K562 (cell line): ENCODE measurements at regions not wholly inside any gene's neighbourhood (a gene's known extent, or its start where the extent isn't known, plus 50 kb on each side); places are given as distances from the start of the nearest gene placed in this dataset.

Experiments
- ATAC-seq: fragments of 200-7000 bp; cut with Tn5 transposase; 3 replicates; pipeline ENCODE4 v1.9.1; 2020; ENCODE audit warnings: moderate library complexity
- BruUV-seq: library from RNA; stranded (reverse); fragments of 400-500 nt; replicated peaks from 2 replicates; lab custom pipeline; 2021; lab: Mats Ljungman, UMichigan
- CTCF ChIA-PET: fragments of 300-600 bp; formaldehyde crosslinking; extraction: SDS; loops from one replicate; lab custom pipeline; 2021; ENCODE audit warnings: low intra/inter-chr PET ratio; lab: Yijun Ruan, JAX
- POLR2A ChIA-PET: fragments of 300-600, 350-650 bp; sonication (Branson Sonifier 250); formaldehyde crosslinking; extraction: SDS; loops from one replicate; lab custom pipeline; 2021; ENCODE audit warnings: antibody characterized with exemption, inconsistent platforms; lab: Yijun Ruan, JAX
- DNase-seq, 4 experiments: peaks; one replicate each; pipeline versions ENCODE4 v3.0.0 to v3.0.0-alpha.2; 2011 to 2018; ENCODE audit warnings: low spot score in 3 of 4, mixed read lengths in 3 of 4; ENCODE audit errors: extremely low read depth in 1 of 4
- FAIRE-seq: peaks from 2 replicates; lab custom pipeline; 2011; peaks lifted over from hg19 to GRCh38; lab: Jason Lieb, UNC
- H2AFZ ChIP-seq: 2 replicates; pipeline ENCODE4 v1.6.0; 2011; ENCODE audit warnings: low read depth, low read length, control low read depth, inconsistent platforms
- H3K27ac ChIP-seq: fragments of 200-600 bp; 3 replicates; pipeline ENCODE4 v1.8.0; 2011; ENCODE audit warnings: low read depth, mild to moderate bottlenecking, control low read depth, inconsistent platforms, low read length, moderate library complexity, mixed read lengths; ENCODE audit errors: extremely low read depth
- H3K27me3 ChIP-seq, 2 experiments: fragments of 300-600 bp in 1 of 2; 2 replicates in 1 of 2; 3 replicates in 1 of 2; pipeline versions ENCODE4 v1.6.0 to v1.8.0; 2011; ENCODE audit warnings: inconsistent platforms in 2 of 2, low read length in 2 of 2, mild to moderate bottlenecking in 1 of 2, mixed read lengths in 1 of 2, moderate library complexity in 1 of 2; ENCODE audit not compliant: control insufficient read depth in 2 of 2, insufficient read depth in 2 of 2
- H3K36me3 ChIP-seq: fragments of 300-600 bp; 3 replicates; pipeline ENCODE4 v1.8.0; 2011; ENCODE audit warnings: mild to moderate bottlenecking, low read length, inconsistent platforms; ENCODE audit not compliant: control insufficient read depth, insufficient read depth
- H3K4me1 ChIP-seq, 2 experiments: fragments of 200-600 bp in 1 of 2; replicated peaks in 1 of 2; 2 replicates in 1 of 2; 3 replicates in 1 of 2; pipeline versions ENCODE4 v1.5.1 to v1.8.0; 2011; ENCODE audit warnings: inconsistent platforms in 2 of 2, low read length in 2 of 2, mild to moderate bottlenecking in 1 of 2, mixed read lengths in 1 of 2, moderate library complexity in 1 of 2; ENCODE audit not compliant: control insufficient read depth in 2 of 2, insufficient read depth in 2 of 2
- H3K4me2 ChIP-seq: 2 replicates; pipeline ENCODE4 v1.6.1; 2011; ENCODE audit warnings: low read length, control low read depth, inconsistent platforms, mixed read lengths; ENCODE audit not compliant: insufficient read depth
- H3K4me3 ChIP-seq: fragments of 200-600 bp; sonication (generic), shearing (Covaris generic); 2 replicates; pipeline ENCODE4 v1.5.1; 2016; ENCODE audit warnings: control low read depth, inconsistent platforms
- H3K79me2 ChIP-seq: fragments of 200-600 bp; 3 replicates; pipeline ENCODE4 v1.8.0; 2011; ENCODE audit warnings: low read length, inconsistent platforms; ENCODE audit not compliant: control insufficient read depth, insufficient read depth
- H3K9ac ChIP-seq, 2 experiments: 2 replicates each; pipeline versions ENCODE4 v1.6.0 to v1.6.1; 2011; ENCODE audit warnings: low read depth in 2 of 2, low read length in 2 of 2, control low read depth in 1 of 2, inconsistent platforms in 1 of 2, mild to moderate bottlenecking in 1 of 2, mixed read lengths in 1 of 2; ENCODE audit not compliant: insufficient read depth in 1 of 2
- H3K9me1 ChIP-seq: one replicate; pipeline ENCODE4 v1.6.0; 2011; ENCODE audit warnings: inconsistent platforms, mild to moderate bottlenecking, low read length, moderate library complexity; ENCODE audit not compliant: control insufficient read depth, insufficient read depth
- H3K9me3 ChIP-seq: replicated peaks from 2 replicates; pipeline ENCODE4 v1.5.1; 2011; ENCODE audit warnings: low read depth, low read length, inconsistent platforms; ENCODE audit not compliant: control insufficient read depth, insufficient read depth
- H4K20me1 ChIP-seq: replicated peaks from 2 replicates; pipeline ENCODE4 v1.6.1; 2011; ENCODE audit warnings: low read length, inconsistent platforms, mixed read lengths; ENCODE audit not compliant: control insufficient read depth, insufficient read depth
- DEAF1 ChIP-seq: fragments of 450-650 bp; formaldehyde crosslinking; IDR thresholded peaks from 2 replicates; pipeline ENCODE4 v1.4.0; 2020; ENCODE audit warnings: mild to moderate bottlenecking, moderate library complexity
- FOSL1 ChIP-seq: fragments of 200-800 bp; sonication (Bioruptor generic); conservative IDR thresholded peaks from 2 replicates; pipeline ENCODE4 v1.6.1; 2016; ENCODE audit warnings: missing genetic modification characterization, missing compliant biosample characterization
- FOXK1 ChIP-seq: sonication (generic); formaldehyde crosslinking; IDR thresholded peaks from 2 replicates; pipeline ENCODE4 v1.8.0; 2022; ENCODE audit warnings: missing genetic modification reagents, mild to moderate bottlenecking, borderline replicate concordance
- SAP30 ChIP-seq: fragments of 200-600 bp; sonication (generic); IDR thresholded peaks from 2 replicates; pipeline ENCODE4 v1.6.1; 2012; ENCODE audit warnings: borderline replicate concordance, low read depth, mild to moderate bottlenecking, moderate library complexity, low read length, control low read depth, inconsistent platforms; ENCODE audit not compliant: insufficient read depth, poor library complexity, severe bottlenecking
- ZNF232 ChIP-seq: sonication (generic); formaldehyde crosslinking; IDR thresholded peaks from 2 replicates; pipeline ENCODE4 v1.8.0; 2022; ENCODE audit warnings: mild to moderate bottlenecking, missing genetic modification reagents
- ZNF3 ChIP-seq: fragments of 250-450 bp; sonication (Bioruptor Pico); IDR thresholded peaks from 2 replicates; pipeline ENCODE4 v1.5.0; 2021; ENCODE audit warnings: mild to moderate bottlenecking, moderate library complexity
- ZNF561 ChIP-seq: fragments of 450-650 bp; formaldehyde crosslinking; conservative IDR thresholded peaks from 2 replicates; pipeline ENCODE4 v1.4.0; 2020; ENCODE audit warnings: mild to moderate bottlenecking, moderate library complexity
- ZZZ3 ChIP-seq: fragments of 450-650 bp; IDR thresholded peaks from 2 replicates; pipeline ENCODE4 v1.6.1; 2016; ENCODE audit warnings: antibody characterized with exemption, mild to moderate bottlenecking, moderate library complexity
- WGBS: fragments of 100-300 bp; shearing (Covaris generic); methylation state at CpG from one replicate; pipeline ENCODE4 v1.1.6; 2016; ENCODE audit warnings: low coverage, mixed read lengths; ENCODE audit not compliant: insufficient coverage; ENCODE audit errors: missing lambda C conversion rate; 5-methylcytosine and 5-hydroxymethylcytosine counted together
- in situ Hi-C: fragments of 300-500 bp; cut with MboI; formaldehyde crosslinking; loops from 4 replicates; pipeline ENCODE4 v1.15.0; 2018; ENCODE audit warnings: inconsistent platforms, mixed read lengths
- intact Hi-C: fragments of 100-400 bp; cut with micrococcal nuclease; formaldehyde crosslinking; loops from 2 replicates; pipeline ENCODE4 v1.14.2; 2022

GRCh38 chr18:78635093-78635800 lies 344.4 kb upstream of the SALL3 start:
- H3K9me3 ChIP-seq: no peaks in the 10 kb centered on the region
- no peak overlapping the region for H3K4me3 ChIP-seq
- intact Hi-C loops: no loop called here
- in situ Hi-C loops: no loop called here
- FAIRE-seq: no peak
- no TSS peak for BruUV-seq
- CTCF ChIA-PET: no interaction called here
- H3K36me3 ChIP-seq: no peaks in the 10 kb centered on the region
- H3K9me1 ChIP-seq: no peaks in the 10 kb centered on the region
- H3K27me3 ChIP-seq: peaks cover 0 to 29% of the 10 kb centered on the region in 2 experiments; a peak in 2 of 5 replicates
- TF ChIP-seq ZNF232 (no peak), FOSL1 (tag) (no peak), FOXK1 (CRISPR knock-in tag) (no peak), ZNF3 (CRISPR knock-in tag) (no peak), DEAF1 (CRISPR knock-in tag) (no peak), ZNF561 (no peak), ZZZ3 (no peak), SAP30 (no peak)
- no peak for ATAC-seq
- POLR2A ChIA-PET: no interaction called here
- no peak for DNase-seq
- no peak overlapping the region for H3K4me2 ChIP-seq
- no peak overlapping the region for H2AFZ ChIP-seq
- no peaks in the 10 kb centered on the region for H3K79me2 ChIP-seq
- no peaks in the 10 kb centered on the region for H4K20me1 ChIP-seq
- no peak overlapping the region for H3K27ac ChIP-seq
- H3K9ac ChIP-seq: no peak overlapping the region
- WGBS: 6% methylated on average over 18 of the region's 29 CpGs
- no peaks in the 10 kb centered on the region for H3K4me1 ChIP-seq
